PFSK-1 (cell line): ENCODE measurements at regions not wholly inside any gene's neighbourhood (a gene's known extent, or its start where the extent isn't known, plus 50 kb on each side); places are given as distances from the start of the nearest gene placed in this dataset.

ENCODE experiments used
- POLR2AphosphoS5 ChIP-seq: IDR thresholded peaks from 2 replicates; pipeline ENCODE4 v1.6.1; 2012; ENCODE audit warnings: low read depth, mild to moderate bottlenecking, control low read depth, low read length, moderate library complexity
- REST ChIP-seq, 2 experiments: IDR thresholded peaks; 2 replicates each; pipeline versions ENCODE4 v1.6.1 to v1.8.0; 2011 to 2012; ENCODE audit warnings: low read depth in 2 of 2, low read length in 2 of 2, control low read depth in 1 of 2, inconsistent platforms in 1 of 2, mild to moderate bottlenecking in 1 of 2, moderate library complexity in 1 of 2; ENCODE audit not compliant: insufficient read depth in 1 of 2
- SIN3A ChIP-seq: IDR thresholded peaks from 2 replicates; pipeline ENCODE4 v1.6.1; 2012; ENCODE audit warnings: mild to moderate bottlenecking, low read length, moderate library complexity, borderline replicate concordance; ENCODE audit not compliant: insufficient read depth
- TAF1 ChIP-seq: IDR thresholded peaks from 2 replicates; pipeline ENCODE4 v1.6.1; 2012; ENCODE audit warnings: low read length, control low read depth, borderline replicate concordance; ENCODE audit not compliant: insufficient read depth

- no peak for TF ChIP-seq POLR2AphosphoS5
- TF ChIP-seq REST (IDR thresholded peaks at IDR 0.05; ENCODE audit: insufficient read depth in 1 of 2, low read depth in 2 of 2, low read length in 2 of 2), result no peak
- no peak for TF ChIP-seq TAF1
- no peak for TF ChIP-seq SIN3A
Measured at GRCh38 chr11:28773606-28774005, 665.4 kb downstream of the METTL15 start.
